Keratinocyte (primary cell): ENCODE measurements at regions not wholly inside any gene's neighbourhood (a gene's known extent, or its start where the extent isn't known, plus 50 kb on each side); places are given as distances from the start of the nearest gene placed in this dataset.

ENCODE experiments used
- DNase-seq: peaks from one replicate; pipeline ENCODE4 v3.0.0-alpha.2; 2011; ENCODE audit warnings: low read depth, missing footprints, low spot score
- FAIRE-seq: peaks from 2 replicates; lab custom pipeline; 2011; peaks lifted over from hg19 to GRCh38; lab: Jason Lieb, UNC
- H2AFZ ChIP-seq: 2 replicates; pipeline ENCODE4 v1.6.0; 2012; ENCODE audit warnings: low read length, control low read depth, inconsistent platforms; ENCODE audit not compliant: control insufficient read depth
- H3K27ac ChIP-seq: 2 replicates; pipeline ENCODE4 v1.5.1; 2011; ENCODE audit warnings: low read length; ENCODE audit not compliant: control insufficient read depth, insufficient read depth
- H3K27me3 ChIP-seq: 3 replicates; pipeline ENCODE4 v1.6.0; 2011; ENCODE audit warnings: low read length; ENCODE audit not compliant: control insufficient read depth, insufficient read depth; ENCODE audit errors: extremely low read depth
- H3K36me3 ChIP-seq, 2 experiments: 2 replicates in 1 of 2; 3 replicates in 1 of 2; pipeline ENCODE4 v1.5.1; 2011; ENCODE audit warnings: low read length in 2 of 2, mild to moderate bottlenecking in 1 of 2; ENCODE audit not compliant: control insufficient read depth in 2 of 2, insufficient read depth in 2 of 2; ENCODE audit errors: extremely low read depth in 1 of 2
- H3K4me1 ChIP-seq: 3 replicates; pipeline ENCODE4 v1.5.1; 2011; ENCODE audit warnings: low read length; ENCODE audit not compliant: control insufficient read depth, insufficient read depth; ENCODE audit errors: extremely low read depth
- H3K4me2 ChIP-seq: 3 replicates; pipeline ENCODE4 v1.6.0; 2011; ENCODE audit warnings: low read depth, low read length; ENCODE audit not compliant: control insufficient read depth, insufficient read depth; ENCODE audit errors: extremely low read depth
- H3K4me3 ChIP-seq, 3 experiments: fragments of 200-600 bp in 1 of 3; sonication (generic) in 1 of 3; 2 replicates in 2 of 3; 3 replicates in 1 of 3; pipeline ENCODE4 v1.5.1; 2011 to 2016; ENCODE audit warnings: low read length in 3 of 3, mild to moderate bottlenecking in 3 of 3, control low read depth in 2 of 3, inconsistent platforms in 1 of 3, low read depth in 1 of 3, mixed read lengths in 1 of 3, mixed run types in 1 of 3, moderate library complexity in 1 of 3; ENCODE audit not compliant: control insufficient read depth in 2 of 3, insufficient read depth in 2 of 3; ENCODE audit errors: extremely low read depth in 1 of 3
- H3K79me2 ChIP-seq: 2 replicates; pipeline ENCODE4 v1.6.0; 2012; ENCODE audit warnings: low read length; ENCODE audit not compliant: control insufficient read depth, insufficient read depth
- H3K9ac ChIP-seq: 3 replicates; pipeline ENCODE4 v1.6.0; 2011; ENCODE audit warnings: low read length; ENCODE audit not compliant: control insufficient read depth, insufficient read depth; ENCODE audit errors: extremely low read depth
- H3K9me1 ChIP-seq: 3 replicates; pipeline ENCODE4 v1.6.0; 2011; ENCODE audit warnings: low read length; ENCODE audit not compliant: control insufficient read depth, insufficient read depth; ENCODE audit errors: extremely low read depth
- H3K9me3 ChIP-seq: 2 replicates; pipeline ENCODE4 v1.5.1; 2012; ENCODE audit warnings: low read depth, low read length; ENCODE audit not compliant: control insufficient read depth
- H4K20me1 ChIP-seq: 3 replicates; pipeline ENCODE4 v1.6.0; 2011; ENCODE audit warnings: low read length; ENCODE audit not compliant: control insufficient read depth, insufficient read depth; ENCODE audit errors: extremely low read depth
- CTCF ChIP-seq, 3 experiments: IDR thresholded peaks in 1 of 3; conservative IDR thresholded peaks in 1 of 3; optimal IDR thresholded peaks in 1 of 3; 2 replicates in 2 of 3; 3 replicates in 1 of 3; pipeline versions ENCODE3 to v1.5.1; 2011; ENCODE audit warnings: low read length in 3 of 3, mild to moderate bottlenecking in 3 of 3, moderate library complexity in 2 of 3, control low read depth in 1 of 3, inconsistent platforms in 1 of 3; ENCODE audit not compliant: insufficient read depth in 2 of 3; ENCODE audit errors: extremely low read depth in 1 of 3
- EZH2 ChIP-seq: IDR thresholded peaks from one replicate; pipeline ENCODE4 v1.6.1; 2012; ENCODE audit warnings: inconsistent platforms, mild to moderate bottlenecking, low read length, moderate library complexity
- dilution Hi-C: fragments of 300-500 bp; cut with MboI; formaldehyde crosslinking; loops from one replicate; pipeline ENCODE4 v1.7.0; 2020; ENCODE audit warnings: low sequenced_read_pairs; ENCODE audit not compliant: extremely low pct_ligation_motif_present

- peak overlapping the region in 2 of 3 experiments; percentile 4 to 13 for H3K4me3 ChIP-seq
- no peak for DNase-seq
- TF ChIP-seq EZH2 (no peak), CTCF (optimal IDR thresholded peaks at IDR 0.05 in 1 of 3, IDR thresholded peaks at IDR 0.05 in 1 of 3, conservative IDR thresholded peaks at IDR 0.05 in 1 of 3; ENCODE audit: extremely low read depth in 1 of 3, insufficient read depth in 2 of 3, low read length in 3 of 3) (no peak)
- dilution Hi-C loops = no loop called here
- peaks cover 22% of the 10 kb centered on the region for H3K4me1 ChIP-seq
- H3K9ac ChIP-seq = no peak overlapping the region
- no peaks in the 10 kb centered on the region for H3K79me2 ChIP-seq
- H3K27ac ChIP-seq = no peak overlapping the region
- no peaks in the 10 kb centered on the region for H3K27me3 ChIP-seq
- H3K9me3 ChIP-seq = no peaks in the 10 kb centered on the region
- H3K36me3 ChIP-seq = no peaks in the 10 kb centered on the region
- H4K20me1 ChIP-seq = no peaks in the 10 kb centered on the region
- no peak for FAIRE-seq
- H3K4me2 ChIP-seq = peak overlapping the region; percentile 70
- no peak overlapping the region for H2AFZ ChIP-seq
- H3K9me1 ChIP-seq = no peaks in the 10 kb centered on the region
Observed at GRCh38 chr6:28589957-28590349, 64.3 kb downstream of the GPX5 start.

- DNase-seq (no peak), FAIRE-seq (peak; percentile 90)
- no peaks in the 10 kb centered on the region for H3K9me1 ChIP-seq
- no peaks in the 10 kb centered on the region for H3K9me3 ChIP-seq
- H2AFZ ChIP-seq = peak overlapping the region; percentile 72
- no peaks in the 10 kb centered on the region for H3K27me3 ChIP-seq
- TF ChIP-seq CTCF (optimal IDR thresholded peaks at IDR 0.05 in 1 of 3, IDR thresholded peaks at IDR 0.05 in 1 of 3, conservative IDR thresholded peaks at IDR 0.05 in 1 of 3; ENCODE audit: extremely low read depth in 1 of 3, insufficient read depth in 2 of 3, low read length in 3 of 3) (no peak), EZH2 (no peak)
- no peaks in the 10 kb centered on the region for H4K20me1 ChIP-seq
- no peaks in the 10 kb centered on the region for H3K4me1 ChIP-seq
- H3K4me2 ChIP-seq = peak overlapping the region; percentile 71
- H3K4me3 ChIP-seq = peak overlapping the region; percentile 37 to 71 (median 70)
- dilution Hi-C loops = no loop called here
- no peaks in the 10 kb centered on the region for H3K79me2 ChIP-seq
- peak overlapping the region; percentile 19 for H3K27ac ChIP-seq
- no peaks in the 10 kb centered on the region for H3K36me3 ChIP-seq
- H3K9ac ChIP-seq = peak overlapping the region; percentile 29
Observed at GRCh38 chr6:28597217-28597835, 71.6 kb downstream of the GPX5 start.
